HepG2 (cell line): ENCODE measurements at regions not wholly inside any gene's neighbourhood (a gene's known extent, or its start where the extent isn't known, plus 50 kb on each side); places are given as distances from the start of the nearest gene placed in this dataset.

Experiments used
- HCFC1 ChIP-seq: fragments of 150-350 bp; IDR thresholded peaks from 2 replicates; pipeline ENCODE4 v1.6.1; 2014; ENCODE audit warnings: low read depth, low read length
- HDAC2 ChIP-seq: sonication (generic); formaldehyde crosslinking; IDR thresholded peaks from 2 replicates; pipeline ENCODE4 v1.4.0; 2020; ENCODE audit warnings: missing genetic modification reagents
- PHF8 ChIP-seq: sonication (generic); formaldehyde crosslinking; IDR thresholded peaks from 2 replicates; pipeline ENCODE4 v1.5.0; 2020; ENCODE audit warnings: missing genetic modification reagents
- POLR2A ChIP-seq, 2 experiments: IDR thresholded peaks; 2 replicates each; pipeline ENCODE4 v1.6.1; 2011; ENCODE audit warnings: low read depth in 2 of 2, low read length in 2 of 2, mild to moderate bottlenecking in 1 of 2, moderate library complexity in 1 of 2; ENCODE audit not compliant: insufficient read depth in 1 of 2
- RNF2 ChIP-seq: fragments of 450-650 bp; conservative IDR thresholded peaks from 2 replicates; pipeline ENCODE4 v1.6.1; 2016; ENCODE audit warnings: low read depth
- SMAD3 ChIP-seq: sonication (generic); formaldehyde crosslinking; IDR thresholded peaks from 2 replicates; pipeline ENCODE4 v1.4.0; 2020; ENCODE audit warnings: missing genetic modification reagents
- TF ChIP-seq, protein P1 (sequence below): sonication (generic); formaldehyde crosslinking; IDR thresholded peaks from 2 replicates; pipeline ENCODE4 v1.5.0; 2020; ENCODE audit warnings: mild to moderate bottlenecking, missing genetic modification reagents, moderate library complexity
- TF ChIP-seq, protein P2 (sequence below): sonication (generic); formaldehyde crosslinking; IDR thresholded peaks from 2 replicates; pipeline ENCODE4 v1.4.0; 2020; ENCODE audit warnings: missing genetic modification reagents, mild to moderate bottlenecking, borderline replicate concordance
- TF ChIP-seq, protein P3 (sequence below): IDR thresholded peaks from 2 replicates; pipeline ENCODE4 v1.6.1; 2016; ENCODE audit warnings: control low read depth
- TF ChIP-seq, protein P4 (sequence below): sonication (generic); formaldehyde crosslinking; IDR thresholded peaks from 2 replicates; pipeline ENCODE4 v1.5.0; 2020; ENCODE audit warnings: missing genetic modification reagents, mild to moderate bottlenecking, borderline replicate concordance
- TF ChIP-seq, protein P5 (sequence below): conservative IDR thresholded peaks from 2 replicates; pipeline ENCODE4 v1.6.1; 2018; ENCODE audit warnings: missing genetic modification reagents
- TF ChIP-seq, protein P6 (sequence below): sonication (generic); formaldehyde crosslinking; IDR thresholded peaks from 2 replicates; pipeline ENCODE4 v1.4.0; 2020; ENCODE audit warnings: missing genetic modification reagents, low read depth, mild to moderate bottlenecking, borderline replicate concordance

DNA sequence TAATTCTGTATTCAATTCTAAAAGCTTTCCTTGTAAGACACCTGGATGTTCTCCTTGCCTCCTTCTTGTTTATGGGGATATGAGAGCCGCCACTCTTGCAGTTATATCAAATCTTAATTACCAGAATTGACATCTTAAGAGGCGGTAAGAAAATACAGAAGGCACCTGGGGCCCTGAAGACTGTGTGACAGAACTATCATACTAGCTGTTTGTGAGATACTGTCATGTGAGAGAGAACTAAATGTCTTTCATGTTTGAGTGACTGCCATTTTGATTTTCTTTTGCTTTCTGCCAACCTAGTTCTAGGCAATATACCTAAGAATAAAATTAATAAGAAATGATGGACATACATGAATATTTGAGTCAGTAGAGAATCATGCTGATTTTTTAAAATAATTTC, 340.2 kb upstream of the SMIM31 start:
- no peak for TF ChIP-seq HDAC2 (CRISPR knock-in tag)
- TF ChIP-seq, protein P1, sequence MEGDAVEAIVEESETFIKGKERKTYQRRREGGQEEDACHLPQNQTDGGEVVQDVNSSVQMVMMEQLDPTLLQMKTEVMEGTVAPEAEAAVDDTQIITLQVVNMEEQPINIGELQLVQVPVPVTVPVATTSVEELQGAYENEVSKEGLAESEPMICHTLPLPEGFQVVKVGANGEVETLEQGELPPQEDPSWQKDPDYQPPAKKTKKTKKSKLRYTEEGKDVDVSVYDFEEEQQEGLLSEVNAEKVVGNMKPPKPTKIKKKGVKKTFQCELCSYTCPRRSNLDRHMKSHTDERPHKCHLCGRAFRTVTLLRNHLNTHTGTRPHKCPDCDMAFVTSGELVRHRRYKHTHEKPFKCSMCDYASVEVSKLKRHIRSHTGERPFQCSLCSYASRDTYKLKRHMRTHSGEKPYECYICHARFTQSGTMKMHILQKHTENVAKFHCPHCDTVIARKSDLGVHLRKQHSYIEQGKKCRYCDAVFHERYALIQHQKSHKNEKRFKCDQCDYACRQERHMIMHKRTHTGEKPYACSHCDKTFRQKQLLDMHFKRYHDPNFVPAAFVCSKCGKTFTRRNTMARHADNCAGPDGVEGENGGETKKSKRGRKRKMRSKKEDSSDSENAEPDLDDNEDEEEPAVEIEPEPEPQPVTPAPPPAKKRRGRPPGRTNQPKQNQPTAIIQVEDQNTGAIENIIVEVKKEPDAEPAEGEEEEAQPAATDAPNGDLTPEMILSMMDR (CRISPR knock-in tag), result no peak
- TF ChIP-seq, protein P2, sequence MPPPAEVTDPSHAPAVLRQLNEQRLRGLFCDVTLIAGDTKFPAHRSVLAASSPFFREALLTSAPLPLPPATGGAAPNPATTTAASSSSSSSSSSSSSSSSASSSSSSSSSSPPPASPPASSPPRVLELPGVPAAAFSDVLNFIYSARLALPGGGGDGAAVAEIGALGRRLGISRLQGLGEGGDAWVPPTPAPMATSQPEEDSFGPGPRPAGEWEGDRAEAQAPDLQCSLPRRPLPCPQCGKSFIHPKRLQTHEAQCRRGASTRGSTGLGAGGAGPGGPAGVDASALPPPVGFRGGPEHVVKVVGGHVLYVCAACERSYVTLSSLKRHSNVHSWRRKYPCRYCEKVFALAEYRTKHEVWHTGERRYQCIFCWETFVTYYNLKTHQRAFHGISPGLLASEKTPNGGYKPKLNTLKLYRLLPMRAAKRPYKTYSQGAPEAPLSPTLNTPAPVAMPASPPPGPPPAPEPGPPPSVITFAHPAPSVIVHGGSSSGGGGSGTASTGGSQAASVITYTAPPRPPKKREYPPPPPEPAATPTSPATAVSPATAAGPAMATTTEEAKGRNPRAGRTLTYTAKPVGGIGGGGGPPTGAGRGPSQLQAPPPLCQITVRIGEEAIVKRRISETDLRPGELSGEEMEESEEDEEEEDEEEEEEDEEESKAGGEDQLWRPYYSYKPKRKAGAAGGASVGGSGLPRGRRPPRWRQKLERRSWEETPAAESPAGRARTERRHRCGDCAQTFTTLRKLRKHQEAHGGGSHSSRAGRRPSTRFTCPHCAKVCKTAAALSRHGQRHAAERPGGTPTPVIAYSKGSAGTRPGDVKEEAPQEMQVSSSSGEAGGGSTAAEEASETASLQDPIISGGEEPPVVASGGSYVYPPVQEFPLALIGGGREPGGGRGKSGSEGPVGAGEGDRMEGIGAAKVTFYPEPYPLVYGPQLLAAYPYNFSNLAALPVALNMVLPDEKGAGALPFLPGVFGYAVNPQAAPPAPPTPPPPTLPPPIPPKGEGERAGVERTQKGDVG (CRISPR knock-in tag), result no peak
- TF ChIP-seq, protein P3, sequence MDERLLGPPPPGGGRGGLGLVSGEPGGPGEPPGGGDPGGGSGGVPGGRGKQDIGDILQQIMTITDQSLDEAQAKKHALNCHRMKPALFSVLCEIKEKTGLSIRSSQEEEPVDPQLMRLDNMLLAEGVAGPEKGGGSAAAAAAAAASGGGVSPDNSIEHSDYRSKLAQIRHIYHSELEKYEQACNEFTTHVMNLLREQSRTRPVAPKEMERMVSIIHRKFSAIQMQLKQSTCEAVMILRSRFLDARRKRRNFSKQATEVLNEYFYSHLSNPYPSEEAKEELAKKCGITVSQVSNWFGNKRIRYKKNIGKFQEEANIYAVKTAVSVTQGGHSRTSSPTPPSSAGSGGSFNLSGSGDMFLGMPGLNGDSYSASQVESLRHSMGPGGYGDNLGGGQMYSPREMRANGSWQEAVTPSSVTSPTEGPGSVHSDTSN, result no peak
- TF ChIP-seq, protein P4, sequence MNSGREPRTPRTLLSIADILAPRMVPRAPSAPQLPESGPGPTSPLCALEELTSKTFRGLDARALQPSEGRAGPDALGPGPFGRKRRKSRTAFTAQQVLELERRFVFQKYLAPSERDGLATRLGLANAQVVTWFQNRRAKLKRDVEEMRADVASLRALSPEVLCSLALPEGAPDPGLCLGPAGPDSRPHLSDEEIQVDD, result no peak
- no peak for TF ChIP-seq HCFC1
- no peak for TF ChIP-seq PHF8 (CRISPR knock-in tag)
- TF ChIP-seq SMAD3 (CRISPR knock-in tag), result no peak
- TF ChIP-seq, protein P5, sequence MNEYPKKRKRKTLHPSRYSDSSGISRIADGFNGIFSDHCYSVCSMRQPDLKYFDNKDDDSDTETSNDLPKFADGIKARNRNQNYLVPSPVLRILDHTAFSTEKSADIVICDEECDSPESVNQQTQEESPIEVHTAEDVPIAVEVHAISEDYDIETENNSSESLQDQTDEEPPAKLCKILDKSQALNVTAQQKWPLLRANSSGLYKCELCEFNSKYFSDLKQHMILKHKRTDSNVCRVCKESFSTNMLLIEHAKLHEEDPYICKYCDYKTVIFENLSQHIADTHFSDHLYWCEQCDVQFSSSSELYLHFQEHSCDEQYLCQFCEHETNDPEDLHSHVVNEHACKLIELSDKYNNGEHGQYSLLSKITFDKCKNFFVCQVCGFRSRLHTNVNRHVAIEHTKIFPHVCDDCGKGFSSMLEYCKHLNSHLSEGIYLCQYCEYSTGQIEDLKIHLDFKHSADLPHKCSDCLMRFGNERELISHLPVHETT (CRISPR knock-in tag), result no peak
- no peak for TF ChIP-seq POLR2A (IDR thresholded peaks at IDR 0.05; ENCODE audit: insufficient read depth in 1 of 2, low read depth in 2 of 2, low read length in 2 of 2)
- no peak for TF ChIP-seq RNF2
- TF ChIP-seq, protein P6, sequence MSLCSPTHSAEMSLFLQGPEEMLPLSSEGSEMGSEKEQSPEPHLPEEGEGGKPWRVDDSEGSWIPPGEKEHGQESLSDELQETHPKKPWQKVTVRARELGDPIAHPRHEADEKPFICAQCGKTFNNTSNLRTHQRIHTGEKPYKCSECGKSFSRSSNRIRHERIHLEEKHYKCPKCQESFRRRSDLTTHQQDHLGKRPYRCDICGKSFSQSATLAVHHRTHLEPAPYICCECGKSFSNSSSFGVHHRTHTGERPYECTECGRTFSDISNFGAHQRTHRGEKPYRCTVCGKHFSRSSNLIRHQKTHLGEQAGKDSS, result no peak
